SHP77 (cell line): ENCODE measurements at regions not wholly inside any gene's neighbourhood (a gene's known extent, or its start where the extent isn't known, plus 50 kb on each side); places are given as distances from the start of the nearest gene placed in this dataset.

ENCODE experiments used
- DNase-seq, 2 experiments: peaks; one replicate each; lab custom pipeline; 2025; lab: John Stamatoyannopoulos, UW

DNA sequence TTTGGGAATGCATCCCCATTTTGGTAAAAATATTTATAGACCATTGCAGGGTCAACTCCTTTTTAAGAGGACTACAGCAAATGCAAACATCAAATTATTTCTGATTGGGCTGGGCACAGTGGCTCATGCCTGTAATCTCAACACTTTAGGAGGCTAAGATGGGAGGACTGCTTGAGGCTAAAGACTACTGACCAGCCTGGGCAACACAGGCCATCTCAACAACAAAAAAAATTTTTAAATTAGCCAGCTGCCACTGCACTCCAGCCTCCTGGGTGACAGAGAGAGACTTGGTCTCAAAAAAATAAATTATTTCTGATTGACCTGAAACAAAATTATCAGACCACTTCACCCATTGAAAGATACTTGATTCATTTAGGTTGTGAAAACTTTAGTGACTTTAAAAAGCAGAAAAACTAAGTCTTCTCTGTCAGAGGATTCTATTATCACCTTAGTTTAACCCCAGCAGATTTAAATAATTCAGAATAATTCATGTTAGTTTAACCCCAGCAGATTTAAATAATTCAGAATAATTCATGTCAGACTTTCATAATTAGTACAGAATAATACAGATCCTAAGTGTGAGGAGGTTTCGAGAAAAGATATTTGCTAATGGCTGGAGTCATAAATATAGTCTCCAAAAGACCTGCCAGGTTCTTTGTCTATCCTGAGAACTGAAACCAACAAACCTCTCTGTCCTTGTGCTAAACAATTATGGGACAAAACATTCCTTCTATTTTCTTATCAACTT, 183.6 kb upstream of the STT3B start:
- DNase-seq: no peak

DNA sequence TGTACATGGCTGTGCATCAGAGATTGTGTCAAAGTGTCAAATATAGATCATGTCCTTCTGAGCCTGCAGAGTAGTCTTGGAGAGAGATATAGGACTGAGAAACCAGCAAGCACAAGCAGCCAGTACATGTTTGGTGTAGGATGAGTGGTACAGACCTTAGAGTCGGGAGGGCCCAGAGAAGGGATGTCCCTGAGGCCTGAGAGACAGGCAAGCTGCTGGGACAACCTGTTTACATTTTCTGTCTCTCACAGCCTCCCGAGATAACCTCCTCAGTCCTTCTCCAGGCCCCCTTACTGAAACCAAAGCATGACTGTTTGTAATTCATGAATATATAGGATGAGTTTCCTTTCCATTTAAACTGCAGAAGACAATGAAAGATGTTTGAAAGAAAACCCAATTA, 182.4 kb upstream of the STT3B start:
- no peak for DNase-seq

DNA sequence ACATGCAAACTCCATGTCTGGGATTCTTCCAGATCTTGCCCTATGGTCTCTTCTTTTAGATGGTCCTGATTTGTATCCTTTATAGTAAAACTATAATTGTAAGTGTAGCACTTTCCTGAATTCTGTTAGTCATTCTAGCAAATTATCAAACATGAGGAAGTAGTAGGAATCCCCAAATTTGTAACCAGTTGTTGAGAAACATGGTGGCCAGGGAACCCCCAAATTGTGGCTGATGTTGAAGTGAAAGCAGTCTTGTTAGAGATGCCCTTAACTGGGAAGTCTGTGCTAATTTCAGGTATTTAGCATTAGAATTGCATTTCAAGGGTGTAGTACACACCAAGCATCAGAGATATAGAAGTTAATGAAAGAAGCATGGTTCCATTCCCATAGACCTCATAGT, 180.4 kb upstream of the STT3B start:
- DNase-seq: no peak

DNA sequence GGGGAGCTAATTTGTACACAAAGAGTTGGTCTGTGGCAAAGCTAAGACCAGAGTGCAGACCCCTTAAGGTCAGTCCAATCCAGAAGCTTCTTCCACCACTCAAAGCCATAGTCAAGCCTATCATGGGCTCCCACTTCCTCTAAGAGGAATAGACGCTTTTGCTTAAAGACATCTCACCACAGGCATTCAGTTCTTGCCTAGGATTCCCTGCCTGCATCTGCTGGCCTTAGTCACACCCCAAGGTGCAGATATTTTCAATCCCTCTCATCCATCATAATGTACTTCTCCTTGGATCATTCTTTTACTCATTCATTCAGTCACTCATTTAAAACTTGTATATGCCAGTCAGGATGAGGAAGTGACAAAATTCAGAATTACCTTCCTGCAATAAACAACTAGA, 179.6 kb upstream of the STT3B start:
- no peak for DNase-seq

DNA sequence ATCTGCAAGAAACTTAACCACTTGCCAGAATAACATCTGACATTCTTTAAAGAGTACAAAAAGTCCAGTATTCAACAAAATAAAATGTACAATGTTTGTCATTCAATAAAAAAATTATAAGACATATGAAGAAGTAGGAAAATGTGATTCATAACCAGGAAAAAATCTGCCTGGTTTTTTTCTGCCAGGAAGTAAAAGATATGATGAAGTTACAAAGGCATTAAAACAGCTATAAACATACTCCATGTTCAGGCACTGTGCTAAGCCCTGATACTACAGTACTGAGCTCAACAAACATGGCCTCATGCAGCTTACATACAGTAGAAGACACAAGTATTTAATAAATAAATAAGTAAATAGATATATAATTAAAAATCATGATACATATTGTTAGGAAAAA, 178.4 kb upstream of the STT3B start:
- DNase-seq: no peak

DNA sequence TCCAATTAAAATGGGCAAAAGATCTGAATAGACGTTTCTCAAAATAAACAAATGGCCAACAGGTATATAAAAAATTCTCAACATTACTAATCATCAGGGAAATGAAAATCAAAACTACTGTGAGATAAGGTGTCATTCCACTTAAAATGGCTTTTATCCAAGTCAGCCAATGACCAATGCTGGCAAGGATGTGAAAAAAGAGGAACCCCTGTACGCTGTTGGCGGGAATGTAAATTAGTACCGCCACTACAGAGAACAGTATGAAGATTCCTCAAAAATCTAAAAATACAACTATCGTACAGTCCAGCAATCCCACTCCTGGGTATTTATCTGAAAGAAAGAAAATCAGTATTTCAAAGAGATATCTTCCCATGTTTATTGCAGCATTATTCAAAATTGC, 176.9 kb upstream of the STT3B start:
- no peak for DNase-seq

DNA sequence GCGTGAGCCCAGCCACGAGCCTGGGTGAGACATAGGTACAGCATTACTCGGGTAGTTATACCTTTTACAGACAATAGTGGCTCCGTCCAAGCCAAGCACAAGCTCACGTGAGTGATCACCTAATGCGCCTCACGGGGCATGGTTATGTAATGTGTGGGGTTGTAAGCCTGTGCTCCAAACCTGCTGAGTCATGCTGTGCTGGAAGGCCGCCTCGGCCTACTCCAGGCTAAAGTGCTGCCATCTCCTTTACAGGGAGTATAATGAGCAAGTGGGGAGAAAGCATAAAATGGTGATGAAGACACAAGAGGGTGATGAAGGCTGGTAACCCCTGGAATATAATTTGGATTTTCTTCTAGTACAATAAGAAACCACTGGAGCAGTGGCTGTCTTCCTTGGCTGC, 175.8 kb upstream of the STT3B start:
- DNase-seq: peak in 1 of 2 experiments; percentile 13

DNA sequence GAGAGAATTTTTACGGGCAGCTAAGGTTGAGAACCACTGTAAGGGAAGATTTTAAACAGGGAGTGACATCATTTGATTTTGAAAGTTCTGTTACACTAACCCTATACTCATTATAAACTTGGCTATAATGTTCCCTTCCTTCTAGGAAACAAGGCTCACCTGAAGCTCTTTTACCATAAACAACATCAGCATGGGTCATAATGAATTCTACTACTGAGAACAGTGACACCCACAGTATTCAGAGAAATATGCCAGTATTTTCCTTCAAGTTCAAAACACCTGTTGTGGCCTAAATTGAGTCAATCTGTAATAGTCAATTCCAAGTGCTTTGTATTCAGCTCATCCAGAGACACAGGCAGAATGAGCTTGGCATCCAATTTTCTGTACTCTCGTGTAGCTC, 175.3 kb upstream of the STT3B start:
- no peak for DNase-seq

DNA sequence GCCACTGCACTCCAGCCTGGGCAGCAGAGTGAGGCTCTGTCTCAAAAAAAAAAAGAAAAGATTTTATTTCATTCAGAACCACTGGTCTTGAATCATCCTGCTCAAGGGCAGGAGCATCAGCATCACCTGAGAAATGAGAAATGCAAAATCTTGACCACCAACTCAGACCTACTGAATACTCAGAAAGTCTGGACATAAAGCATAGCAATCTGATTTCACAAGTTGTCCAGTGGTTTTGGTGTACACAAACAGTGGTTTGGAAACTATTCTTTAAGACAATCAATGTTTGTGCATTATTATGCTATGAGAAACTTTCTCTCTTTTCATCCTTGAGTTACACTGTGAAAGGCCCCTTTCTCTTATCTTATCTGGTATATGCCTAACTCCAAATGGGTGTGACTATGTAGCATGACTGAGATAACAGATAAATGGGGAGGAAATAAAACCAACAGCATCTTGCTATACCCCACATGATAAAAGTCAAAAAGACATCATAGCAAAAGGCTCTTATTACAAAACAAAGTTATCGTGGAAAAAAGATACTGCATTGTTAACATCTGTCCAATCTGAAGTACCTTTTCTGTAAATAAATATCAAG, 174.2 kb upstream of the STT3B start:
- DNase-seq: no peak

DNA sequence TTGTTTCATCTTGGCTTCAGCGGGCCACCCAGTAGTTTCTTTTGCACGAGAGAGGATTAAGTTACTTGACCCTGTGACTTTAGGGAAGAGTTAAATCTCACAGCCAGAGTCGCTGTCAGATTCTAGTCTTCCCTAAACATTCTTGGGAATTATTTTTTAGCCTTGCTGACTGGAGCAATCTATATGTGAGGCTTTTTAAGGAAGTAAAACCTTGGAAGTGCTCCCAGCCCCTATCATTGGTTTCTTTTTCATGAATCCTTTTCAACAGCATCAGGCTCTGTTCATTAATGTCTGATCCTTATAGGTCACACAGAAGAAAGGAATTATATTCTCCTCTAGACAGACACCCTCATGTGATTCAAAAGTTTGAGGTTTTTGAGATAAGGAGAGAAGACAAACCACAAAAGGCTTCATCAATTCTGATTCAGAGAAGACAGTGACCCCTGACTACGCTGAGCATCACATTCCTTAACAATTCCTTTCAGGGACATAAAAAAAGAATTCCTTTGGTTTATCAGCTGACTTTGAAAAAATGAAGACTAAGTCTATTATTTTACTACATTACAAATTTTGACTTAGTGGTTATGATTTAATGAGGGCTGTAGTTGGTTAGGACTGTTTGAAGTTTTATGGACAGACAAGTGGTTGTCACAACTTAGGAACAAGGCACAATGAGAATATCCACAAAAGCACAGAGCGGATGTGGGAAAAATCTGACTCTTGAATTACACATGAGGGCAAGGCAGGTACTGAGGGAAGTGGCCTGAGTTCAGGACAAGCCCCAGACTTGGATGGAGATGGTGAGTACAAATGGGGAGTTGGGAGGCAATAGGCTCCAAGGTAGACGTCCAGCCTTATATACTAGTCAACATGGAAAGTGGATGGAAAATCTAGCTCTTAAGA, 171.1 kb upstream of the STT3B start:
- no peak for DNase-seq

DNA sequence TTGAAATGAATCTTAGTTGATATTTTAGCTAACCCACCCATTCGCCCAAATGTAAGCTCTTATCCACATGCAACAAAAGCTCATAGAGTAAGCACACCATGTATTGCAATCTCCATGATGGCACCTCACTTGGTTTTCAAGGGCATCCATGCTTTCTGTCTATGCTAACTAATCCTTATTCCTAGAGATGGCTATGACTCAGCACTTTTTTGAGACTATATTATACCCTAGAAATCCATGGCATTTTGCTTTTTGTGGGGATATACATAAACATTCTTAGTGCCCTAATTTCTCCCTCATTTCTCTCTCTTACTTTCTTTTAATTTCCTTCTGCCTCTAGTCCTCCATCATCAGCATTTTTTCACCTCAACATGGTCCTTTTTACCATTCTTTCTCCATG, 168.5 kb upstream of the STT3B start:
- no peak for DNase-seq

DNA sequence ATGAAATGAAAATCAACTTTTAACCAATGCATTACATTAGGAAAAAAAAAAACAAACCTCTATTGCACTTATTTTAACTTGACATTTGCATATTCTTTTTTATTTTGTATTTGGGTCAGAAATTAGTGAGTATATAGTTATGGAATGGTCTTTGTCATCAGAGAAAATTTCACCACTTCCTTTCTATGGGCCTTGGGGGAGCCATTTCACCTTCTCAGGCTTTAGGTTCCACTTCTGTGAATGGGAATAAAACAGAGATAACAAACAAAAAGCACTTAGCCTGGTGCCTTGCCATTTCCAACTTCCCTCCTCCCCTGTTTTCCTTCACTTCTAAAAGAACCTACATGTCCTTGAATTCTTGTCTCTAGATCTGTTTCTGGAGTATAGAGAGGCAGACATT, 168.0 kb upstream of the STT3B start:
- DNase-seq: no peak

DNA sequence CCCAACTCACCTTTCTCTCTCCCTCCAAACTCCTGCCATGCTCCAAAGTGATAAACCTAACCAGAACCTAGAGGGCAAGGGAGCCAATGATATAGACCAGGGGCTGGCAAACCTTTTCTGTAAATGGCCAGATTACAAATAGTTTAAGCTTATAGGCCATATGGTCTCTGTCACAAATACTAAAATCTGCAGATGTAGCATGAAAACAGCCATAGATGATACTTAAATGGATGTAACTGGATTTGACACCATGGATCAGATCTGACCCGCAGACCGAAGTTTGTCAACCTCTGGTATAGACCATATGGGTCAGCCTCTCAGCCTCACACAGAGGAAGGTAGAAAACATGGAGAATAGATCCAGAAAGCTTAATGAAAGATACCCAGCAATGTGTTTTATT, 165.2 kb upstream of the STT3B start:
- no peak for DNase-seq

DNA sequence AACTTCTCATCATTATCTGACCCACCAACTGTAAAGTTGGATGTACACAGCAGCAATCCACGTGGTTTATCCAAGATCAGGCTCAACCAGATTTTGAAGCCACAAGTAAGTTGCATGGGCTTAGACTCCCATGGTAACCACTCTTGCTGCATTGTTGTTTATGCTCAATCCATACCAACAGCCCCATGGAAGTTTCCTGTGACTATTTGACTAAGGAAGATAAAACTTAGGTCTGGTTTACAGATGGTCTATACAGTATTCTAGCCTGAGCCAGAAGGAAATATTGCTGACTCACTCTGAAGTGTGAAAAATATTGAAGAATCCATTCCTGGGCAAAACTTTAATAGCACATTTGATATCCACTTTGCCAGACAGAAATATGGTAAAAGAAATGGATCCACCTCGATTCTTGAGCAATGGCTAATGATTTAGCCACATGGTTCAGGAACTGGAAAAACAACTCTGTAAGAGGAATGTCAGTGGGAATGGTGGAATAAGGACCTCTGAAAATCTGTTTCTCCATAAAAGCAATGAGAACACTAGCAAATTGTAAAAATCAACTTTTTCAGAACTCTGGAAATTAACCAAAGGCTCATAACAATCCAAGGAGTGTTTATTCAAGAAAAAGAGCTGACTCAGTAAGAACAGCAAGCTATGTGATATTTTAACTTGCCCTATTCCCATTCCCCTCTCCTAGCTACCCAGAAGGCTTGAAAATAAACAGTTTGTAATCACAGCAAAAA, 162.9 kb upstream of the STT3B start:
- no peak for DNase-seq

DNA sequence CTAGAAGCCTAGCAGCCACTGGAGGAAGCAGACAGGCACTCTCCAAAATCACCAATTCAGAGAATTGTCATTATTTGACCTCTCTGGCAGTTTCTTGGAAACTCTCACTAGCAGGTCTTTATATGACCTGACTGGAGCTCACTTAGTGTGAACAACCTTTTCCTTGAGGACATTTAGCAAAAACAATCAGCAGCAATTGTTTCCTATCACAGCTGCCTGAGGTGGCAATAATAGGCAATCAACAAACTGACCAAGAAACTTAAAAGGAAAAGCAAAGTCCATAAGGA, 162.4 kb upstream of the STT3B start:
- no peak for DNase-seq

DNA sequence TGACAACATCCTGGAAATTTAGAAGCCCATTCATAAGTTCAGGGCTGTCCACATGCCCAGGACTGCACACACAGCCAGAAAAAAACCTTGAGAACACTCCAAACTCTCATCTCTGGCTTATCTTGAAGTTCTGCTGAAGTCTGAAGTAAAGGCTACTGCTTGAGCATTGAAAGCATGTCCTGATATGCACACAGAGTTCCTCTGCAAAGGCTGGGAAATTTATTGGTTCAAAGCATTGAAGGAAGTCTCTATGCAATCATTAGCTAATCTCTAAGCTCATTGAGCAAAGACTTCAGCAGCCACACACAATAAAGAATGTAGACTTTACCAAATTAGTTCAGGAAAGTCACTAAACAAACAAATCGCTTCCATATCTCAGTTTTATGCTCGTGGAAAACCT, 162.0 kb upstream of the STT3B start:
- no peak for DNase-seq

DNA sequence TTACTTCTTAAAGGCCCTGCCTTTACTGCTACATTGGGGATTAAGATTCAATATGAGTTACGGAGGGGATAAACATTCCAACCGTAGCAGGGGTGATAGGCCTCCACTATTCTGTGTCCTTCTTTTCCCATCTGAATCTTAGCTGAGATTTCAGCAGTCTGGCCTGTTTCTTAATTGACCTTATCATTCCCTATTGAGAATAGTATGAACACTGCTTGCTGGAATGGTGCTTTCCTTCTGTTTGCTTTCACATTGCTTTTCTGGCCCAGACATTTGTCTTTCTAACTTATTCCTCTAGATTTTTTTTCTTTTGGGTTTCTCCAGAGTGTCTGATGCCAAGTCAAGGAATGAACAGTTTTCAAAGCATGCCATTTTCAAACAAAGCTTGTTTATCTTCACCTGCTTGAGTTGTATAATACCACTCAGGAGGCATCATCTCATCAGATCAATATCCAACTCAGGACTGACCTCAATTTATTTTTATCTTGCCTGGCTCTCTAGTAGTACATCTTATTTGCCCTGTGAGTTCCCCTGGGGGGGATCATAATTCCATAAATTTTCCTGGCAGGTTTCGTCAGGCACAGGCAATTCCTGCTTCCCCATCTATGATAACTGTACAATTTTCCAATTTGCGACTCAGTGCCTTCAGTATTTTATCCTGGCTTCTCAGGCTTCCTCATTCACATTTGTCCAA, 161.1 kb upstream of the STT3B start:
- no peak for DNase-seq

DNA sequence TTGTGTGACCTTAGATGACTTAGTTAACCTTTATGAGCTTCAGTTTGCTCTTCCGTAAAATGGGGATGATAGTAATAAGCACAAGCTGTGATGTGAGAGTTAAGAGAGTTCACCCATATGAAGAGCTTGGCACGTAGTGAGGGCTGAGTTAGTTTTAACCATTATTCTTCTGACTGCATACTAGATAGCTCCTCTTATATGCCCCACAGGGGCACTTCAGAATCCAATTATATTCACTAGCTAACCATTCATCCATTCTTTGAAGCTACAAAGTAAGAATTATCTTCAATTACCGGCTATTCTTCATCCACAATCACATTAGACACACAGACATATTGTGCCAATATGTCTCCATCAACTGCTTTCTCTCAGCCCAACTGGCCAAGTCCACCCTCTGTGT, 159.0 kb upstream of the STT3B start:
- DNase-seq: no peak

DNA sequence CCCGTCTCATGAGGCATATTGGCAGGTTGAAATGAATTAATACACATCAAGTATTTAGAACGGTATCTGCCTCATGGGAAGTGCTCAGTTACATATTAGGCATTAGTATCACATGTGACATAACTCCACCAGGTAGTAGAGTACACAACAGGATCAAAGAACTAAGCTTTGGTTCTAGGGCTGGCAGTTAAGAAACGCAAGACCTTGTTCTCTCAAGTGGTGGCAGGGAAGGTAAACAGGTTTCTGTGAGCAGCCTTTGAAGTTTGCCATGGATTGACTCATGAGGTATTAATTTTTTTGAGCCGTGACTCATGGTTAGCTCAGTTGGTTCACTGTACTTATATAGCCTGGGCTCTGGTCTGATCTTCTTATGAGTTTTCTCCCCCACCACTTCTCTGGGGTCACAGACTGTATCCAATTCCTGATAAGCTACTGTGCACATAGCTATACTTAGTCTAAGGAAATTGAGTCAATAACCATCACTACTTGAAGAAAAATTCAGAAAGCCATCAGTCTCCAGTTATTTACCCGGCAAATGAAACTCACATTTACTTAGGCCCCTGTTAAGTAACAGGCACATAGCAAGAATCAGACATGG, 155.6 kb upstream of the STT3B start:
- DNase-seq: no peak

DNA sequence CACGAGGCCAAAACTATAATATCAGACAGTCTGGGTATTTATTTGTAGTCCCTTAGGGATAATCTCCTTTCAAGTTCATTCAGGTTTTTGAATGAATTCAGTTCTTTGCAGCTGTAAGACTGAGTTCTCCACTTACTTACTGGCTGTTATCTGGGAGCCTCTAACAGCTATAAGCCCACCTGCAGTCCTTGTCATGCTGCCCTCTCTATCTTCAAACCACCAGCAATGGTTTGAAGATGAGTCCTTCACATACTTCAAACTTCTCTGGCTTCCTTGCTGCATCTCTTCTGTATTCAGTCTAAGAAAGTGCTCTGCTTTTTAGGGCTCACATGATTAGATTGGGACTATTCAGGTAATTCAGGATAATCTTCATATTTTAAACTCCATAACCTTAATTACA, 154.5 kb upstream of the STT3B start:
- DNase-seq: no peak

DNA sequence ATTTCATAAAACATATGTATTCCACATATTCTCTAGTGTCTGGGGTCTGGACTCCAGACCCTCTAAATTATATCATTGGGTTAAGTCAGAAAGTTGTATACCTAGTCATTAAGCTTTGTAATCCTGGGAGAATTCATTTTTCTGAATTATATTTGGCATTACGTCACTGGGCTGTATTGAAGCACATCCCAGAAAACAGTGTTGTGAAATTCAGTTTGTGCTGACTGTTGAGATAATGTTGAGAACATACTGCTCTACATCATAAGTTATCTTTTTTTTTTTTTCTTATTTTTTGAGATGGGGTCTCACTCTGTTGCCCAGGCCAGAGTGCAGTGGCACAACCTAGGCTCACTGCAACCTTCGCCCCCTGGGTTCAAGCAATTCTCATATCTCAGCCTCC, 153.1 kb upstream of the STT3B start:
- no peak for DNase-seq

DNA sequence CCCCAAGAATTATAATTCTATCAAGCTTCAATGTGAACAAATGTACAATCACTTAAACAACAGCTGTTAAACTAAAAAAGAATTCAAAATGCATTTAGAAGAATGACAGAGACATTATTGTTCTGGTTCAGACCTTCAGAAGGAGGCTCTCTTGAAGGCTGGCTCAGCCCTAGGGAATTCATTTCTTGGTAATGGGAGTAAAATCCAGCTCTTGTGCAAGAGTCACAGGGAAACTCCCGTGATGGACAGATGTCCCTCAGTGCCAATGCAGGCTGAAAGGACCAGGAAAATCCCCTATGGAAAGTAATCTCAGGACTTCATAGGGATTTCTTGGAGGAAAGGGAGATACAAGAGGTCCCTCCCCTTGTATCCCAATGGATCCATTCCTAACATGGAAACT, 149.9 kb upstream of the STT3B start:
- no peak for DNase-seq
